HG02759 (cell line): ENCODE measurements at regions not wholly inside any gene's neighbourhood (a gene's known extent, or its start where the extent isn't known, plus 50 kb on each side); places are given as distances from the start of the nearest gene placed in this dataset.

ENCODE experiments used
- ATAC-seq: cut with Tn5 transposase; IDR thresholded peaks from one replicate; pipeline ENCODE4 v1.9.1; 2021; ENCODE audit warnings: mild to moderate bottlenecking, moderate library complexity; ENCODE audit not compliant: unreplicated experiment

GRCh38 chr1:185373813-185374529 is 56.9 kb upstream of the IVNS1ABP start:
- no peak for ATAC-seq

DNA sequence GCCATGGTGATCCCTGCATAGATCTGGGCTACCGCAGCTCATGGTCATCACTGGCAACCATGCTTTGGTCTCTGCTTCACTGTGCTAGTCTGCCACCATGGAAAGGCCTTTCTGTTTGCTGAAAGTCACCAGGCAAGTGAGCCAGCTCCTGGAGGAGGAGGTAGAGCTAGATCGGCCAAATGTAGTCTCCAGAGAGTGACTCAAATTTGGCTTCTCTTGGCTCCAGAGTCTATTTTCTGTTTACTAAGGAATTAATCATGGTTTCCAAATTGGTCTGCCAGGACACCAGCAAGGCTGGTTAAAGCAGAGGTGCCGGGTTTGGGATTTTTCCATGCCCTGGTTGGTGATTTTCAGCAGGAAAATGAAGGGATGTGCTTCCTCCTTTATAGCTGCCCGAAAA is 52.7 kb upstream of the IVNS1ABP start:
- no peak for ATAC-seq

DNA sequence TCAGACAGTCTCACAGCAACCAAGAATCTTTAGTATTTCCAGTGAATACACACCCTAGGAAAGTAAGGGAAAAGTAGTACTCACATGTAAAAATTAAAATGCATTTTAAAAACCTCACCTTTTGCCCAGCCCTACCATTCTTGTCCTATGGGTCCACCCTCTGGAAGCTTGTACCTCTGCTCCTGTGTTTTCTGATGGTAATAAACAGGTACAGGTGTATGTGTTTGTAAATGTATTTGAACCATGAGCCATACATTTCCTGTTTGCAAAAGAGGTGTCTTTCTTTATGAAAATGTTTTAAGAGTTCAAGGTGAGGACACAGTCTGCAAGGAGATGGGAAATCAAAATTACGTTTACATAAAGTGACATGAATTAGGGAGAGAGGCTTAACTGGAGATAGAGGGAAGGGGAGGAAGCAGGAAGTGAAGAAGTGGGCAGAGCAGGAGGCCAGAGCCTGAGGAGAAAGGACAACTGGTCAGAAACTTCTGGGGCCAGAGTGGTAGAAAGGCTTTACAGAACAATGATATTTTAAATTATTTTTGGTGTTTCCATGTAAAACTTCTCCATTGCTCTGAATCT is 52.0 kb upstream of the IVNS1ABP start:
- no peak for ATAC-seq

GRCh38 chr1:185368313-185368855 is 51.3 kb upstream of the IVNS1ABP start:
- no peak for ATAC-seq

DNA sequence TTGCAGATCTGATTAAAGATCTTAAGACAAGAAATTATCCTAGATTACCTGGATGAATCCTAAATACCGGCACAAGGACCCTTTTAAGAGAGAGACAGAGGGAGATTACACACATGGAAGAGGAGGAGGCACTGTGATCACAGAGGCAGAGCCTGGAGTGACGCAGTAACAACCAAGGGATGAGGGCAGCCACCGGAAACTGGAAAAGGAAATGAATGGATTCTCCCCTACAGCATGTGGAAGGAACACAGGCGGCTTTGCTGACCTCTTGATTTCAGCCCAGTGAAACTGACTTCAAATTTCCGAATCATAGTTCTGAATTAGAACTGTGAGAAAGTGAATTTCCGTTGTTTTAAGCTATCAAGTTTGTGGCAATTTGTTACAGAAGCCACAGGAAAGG is 50.2 kb upstream of the IVNS1ABP start:
- ATAC-seq, result no peak
